ENCODE measurements at regions not wholly inside any gene's neighbourhood (a gene's known extent, or its start where the extent isn't known, plus 50 kb on each side); places are given as distances from the start of the nearest gene placed in this dataset.

DNA sequence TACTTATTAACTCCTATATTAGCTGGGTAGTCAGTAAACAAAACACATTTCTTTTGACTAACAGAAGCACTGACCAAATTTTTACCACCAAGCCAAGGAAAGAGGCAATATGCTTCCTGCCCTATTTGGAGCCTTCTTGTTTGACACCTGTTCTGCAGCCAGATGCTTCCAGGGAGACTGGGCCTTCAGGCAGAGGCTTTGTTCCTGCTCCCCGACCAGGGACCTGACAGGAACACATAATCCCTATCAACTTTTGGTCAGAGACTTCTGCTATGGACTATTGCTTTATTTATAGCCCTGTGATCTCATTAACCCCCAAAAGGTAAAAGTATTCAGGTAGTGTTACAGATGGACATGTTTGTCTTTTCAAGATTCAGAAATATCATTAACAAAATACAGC lies 541.3 kb downstream of the NTRK3 start:
- H3K9ac ChIP-seq (ENCODE audit: extremely low read depth, low read length, poor library complexity, severe bottlenecking), result no peak overlapping the region
- TF ChIP-seq, protein P1, sequence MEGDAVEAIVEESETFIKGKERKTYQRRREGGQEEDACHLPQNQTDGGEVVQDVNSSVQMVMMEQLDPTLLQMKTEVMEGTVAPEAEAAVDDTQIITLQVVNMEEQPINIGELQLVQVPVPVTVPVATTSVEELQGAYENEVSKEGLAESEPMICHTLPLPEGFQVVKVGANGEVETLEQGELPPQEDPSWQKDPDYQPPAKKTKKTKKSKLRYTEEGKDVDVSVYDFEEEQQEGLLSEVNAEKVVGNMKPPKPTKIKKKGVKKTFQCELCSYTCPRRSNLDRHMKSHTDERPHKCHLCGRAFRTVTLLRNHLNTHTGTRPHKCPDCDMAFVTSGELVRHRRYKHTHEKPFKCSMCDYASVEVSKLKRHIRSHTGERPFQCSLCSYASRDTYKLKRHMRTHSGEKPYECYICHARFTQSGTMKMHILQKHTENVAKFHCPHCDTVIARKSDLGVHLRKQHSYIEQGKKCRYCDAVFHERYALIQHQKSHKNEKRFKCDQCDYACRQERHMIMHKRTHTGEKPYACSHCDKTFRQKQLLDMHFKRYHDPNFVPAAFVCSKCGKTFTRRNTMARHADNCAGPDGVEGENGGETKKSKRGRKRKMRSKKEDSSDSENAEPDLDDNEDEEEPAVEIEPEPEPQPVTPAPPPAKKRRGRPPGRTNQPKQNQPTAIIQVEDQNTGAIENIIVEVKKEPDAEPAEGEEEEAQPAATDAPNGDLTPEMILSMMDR (conservative IDR thresholded peaks at IDR 0.05), result no peak
- Mint-ChIP-seq H3K27me3 (ENCODE audit: insufficient read depth) (peaks cover 19% of the 10 kb centered on the region), H3K4me3 (no peak overlapping the region), H3K4me1 (no peaks in the 10 kb centered on the region), H3K9me3 (no peaks in the 10 kb centered on the region), H3K27ac (no peak overlapping the region), H3K36me3 (ENCODE audit: low read depth) (no peaks in the 10 kb centered on the region)
- H3K4me1 ChIP-seq (ENCODE audit: control insufficient read depth, insufficient read depth, low read length), result no peaks in the 10 kb centered on the region
- H3K27me3 ChIP-seq (ENCODE audit: control insufficient read depth, insufficient read depth, low read length, poor library complexity, severe bottlenecking), result peaks cover 9% of the 10 kb centered on the region
- no peak for DNase-seq
- H3K36me3 ChIP-seq (ENCODE audit: control insufficient read depth, insufficient read depth, low read length), result no peaks in the 10 kb centered on the region
- no peak overlapping the region for H3K27ac ChIP-seq (ENCODE audit: low read depth, low read length)
- 78% methylated on average over 1 of the region's 1 CpG; no CpG with 5 or more reads in 1 of the 2 experiments for WGBS, 2 experiments (ENCODE audit: insufficient coverage in 1 of 2, insufficient read length in 1 of 2)
- H3K9me3 ChIP-seq (ENCODE audit: control insufficient read depth, low read length), result no peaks in the 10 kb centered on the region
- no peak overlapping the region for H3K4me3 ChIP-seq (ENCODE audit: low read length)

DNA sequence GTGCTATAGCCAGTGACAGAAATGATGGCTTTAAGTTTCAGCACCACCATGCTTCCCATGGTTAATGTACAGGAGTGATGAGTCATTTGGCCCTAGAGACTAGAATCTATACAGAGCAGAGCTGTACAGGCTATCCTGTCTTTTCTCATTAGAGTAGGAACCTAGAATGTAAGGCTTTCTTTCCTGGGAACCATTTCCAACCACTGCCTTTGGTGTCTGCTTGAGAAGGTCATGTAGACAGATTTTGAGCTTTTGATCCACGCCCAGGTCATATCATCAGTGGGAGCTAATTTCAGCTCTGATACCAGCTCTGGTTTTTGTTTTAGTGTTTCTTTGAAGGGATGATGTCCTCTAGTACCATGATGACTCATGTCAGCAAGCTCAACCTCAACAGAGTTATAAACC lies 543.1 kb downstream of the NTRK3 start:
- H3K9ac ChIP-seq (ENCODE audit: extremely low read depth, low read length, poor library complexity, severe bottlenecking), result no peak overlapping the region
- Mint-ChIP-seq H3K4me1 (no peaks in the 10 kb centered on the region), H3K36me3 (ENCODE audit: low read depth) (no peaks in the 10 kb centered on the region), H3K27me3 (ENCODE audit: insufficient read depth) (peaks cover 15% of the 10 kb centered on the region), H3K27ac (no peak overlapping the region), H3K9me3 (no peaks in the 10 kb centered on the region), H3K4me3 (no peak overlapping the region)
- no peaks in the 10 kb centered on the region for H3K36me3 ChIP-seq (ENCODE audit: control insufficient read depth, insufficient read depth, low read length)
- WGBS, 2 experiments (ENCODE audit: insufficient coverage in 1 of 2, insufficient read length in 1 of 2), result 71 to 97% methylated on average over 1 of the region's 1 CpG
- H3K4me1 ChIP-seq (ENCODE audit: control insufficient read depth, insufficient read depth, low read length), result no peaks in the 10 kb centered on the region
- no peak for DNase-seq
- H3K27ac ChIP-seq (ENCODE audit: low read depth, low read length), result no peak overlapping the region
- no peak overlapping the region for H3K4me3 ChIP-seq (ENCODE audit: low read length)
- peaks cover 8% of the 10 kb centered on the region for H3K27me3 ChIP-seq (ENCODE audit: control insufficient read depth, insufficient read depth, low read length, poor library complexity, severe bottlenecking)
- TF ChIP-seq, protein P1 (conservative IDR thresholded peaks at IDR 0.05), result no peak
- H3K9me3 ChIP-seq (ENCODE audit: control insufficient read depth, low read length), result no peaks in the 10 kb centered on the region

DNA sequence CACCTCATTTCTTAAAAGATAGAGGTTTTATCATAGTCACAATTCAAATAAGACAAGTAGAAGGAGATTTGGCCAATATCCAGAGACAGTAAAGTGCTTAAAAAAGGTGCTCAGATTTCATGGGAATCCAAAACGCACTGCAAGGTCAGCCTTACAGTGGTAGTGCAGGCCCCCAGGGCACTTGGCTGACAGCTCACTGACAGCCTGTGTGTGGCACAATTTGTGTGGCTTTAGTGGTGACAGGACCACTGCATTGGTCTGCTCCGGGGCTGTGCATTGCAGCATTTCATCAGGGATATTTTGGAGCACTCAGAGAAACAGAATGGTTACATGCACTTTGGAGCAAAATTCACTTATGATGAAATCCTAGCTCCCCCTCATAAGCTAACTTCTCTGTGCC lies 544.3 kb downstream of the NTRK3 start:
- H3K4me3 Mint-ChIP-seq, result no peak overlapping the region
- 82 to 92% methylated on average over 2 of the region's 2 CpGs for WGBS, 2 experiments (ENCODE audit: insufficient coverage in 1 of 2, insufficient read length in 1 of 2)
- H3K4me3 ChIP-seq (ENCODE audit: low read length), result no peak overlapping the region
- no peaks in the 10 kb centered on the region for H3K4me1 ChIP-seq (ENCODE audit: control insufficient read depth, insufficient read depth, low read length)
- H3K36me3 Mint-ChIP-seq (ENCODE audit: low read depth), result no peaks in the 10 kb centered on the region
- no peak for DNase-seq
- H3K27me3 ChIP-seq (ENCODE audit: control insufficient read depth, insufficient read depth, low read length, poor library complexity, severe bottlenecking), result peaks cover 8% of the 10 kb centered on the region
- peaks cover 10% of the 10 kb centered on the region for H3K27me3 Mint-ChIP-seq (ENCODE audit: insufficient read depth)
- H3K27ac Mint-ChIP-seq, result no peak overlapping the region
- H3K36me3 ChIP-seq (ENCODE audit: control insufficient read depth, insufficient read depth, low read length), result no peaks in the 10 kb centered on the region
- TF ChIP-seq, protein P1 (conservative IDR thresholded peaks at IDR 0.05), result no peak
- H3K9ac ChIP-seq (ENCODE audit: extremely low read depth, low read length, poor library complexity, severe bottlenecking), result no peak overlapping the region
- peaks cover 5% of the 10 kb centered on the region for H3K4me1 Mint-ChIP-seq
- H3K9me3 ChIP-seq (ENCODE audit: control insufficient read depth, low read length), result no peaks in the 10 kb centered on the region
- H3K9me3 Mint-ChIP-seq, result no peaks in the 10 kb centered on the region
- no peak overlapping the region for H3K27ac ChIP-seq (ENCODE audit: low read depth, low read length)

Measured in endodermal cell (in vitro differentiated cells).